ENCODE measurements at regions not wholly inside any gene's neighbourhood (a gene's known extent, or its start where the extent isn't known, plus 50 kb on each side); places are given as distances from the start of the nearest gene placed in this dataset.

- TF ChIP-seq CTCF (conservative IDR thresholded peaks at IDR 0.05; ENCODE audit: low read depth, low read length): no peak
- no peak for DNase-seq (ENCODE audit: low read depth)
- H3K4me3 ChIP-seq (ENCODE audit: low read depth, low read length): no peak overlapping the region
Observed at GRCh38 chr20:19096843-19097242, 115.6 kb upstream of the SLC24A3 start.

DNA sequence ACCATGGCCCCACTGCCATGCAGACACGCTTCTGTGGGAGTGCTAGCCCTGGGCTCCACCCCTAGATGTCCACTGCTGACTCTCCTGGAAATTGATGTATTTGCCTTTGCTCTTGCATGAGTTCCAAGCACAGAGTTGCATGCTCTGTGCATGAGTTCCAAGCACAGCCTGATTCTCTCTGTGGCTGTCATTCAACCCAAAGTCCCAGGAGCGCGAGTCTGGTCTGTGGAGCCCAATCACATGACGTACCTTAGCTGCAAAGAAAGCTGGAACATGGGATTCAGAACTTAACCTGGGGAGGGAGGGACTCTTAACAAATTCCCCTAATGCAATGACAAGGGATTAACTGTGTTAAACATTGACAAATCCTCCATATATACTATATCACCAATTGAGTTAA is 114.3 kb upstream of the SLC24A3 start:
- H3K4me3 ChIP-seq (ENCODE audit: low read depth, low read length): no peak overlapping the region
- TF ChIP-seq CTCF (conservative IDR thresholded peaks at IDR 0.05; ENCODE audit: low read depth, low read length): no peak
- DNase-seq (ENCODE audit: low read depth): no peak

- no peak overlapping the region for H3K4me3 ChIP-seq (ENCODE audit: low read depth, low read length)
- DNase-seq (ENCODE audit: low read depth): no peak
- no peak for TF ChIP-seq CTCF (conservative IDR thresholded peaks at IDR 0.05; ENCODE audit: low read depth, low read length)
Observed at GRCh38 chr20:19098806-19099578, 113.5 kb upstream of the SLC24A3 start.

GRCh38 chr20:19099596-19100545 is 112.6 kb upstream of the SLC24A3 start:
- TF ChIP-seq CTCF (conservative IDR thresholded peaks at IDR 0.05; ENCODE audit: low read depth, low read length): no peak
- no peak for DNase-seq (ENCODE audit: low read depth)

GRCh38 chr20:19100975-19101374 is 111.5 kb upstream of the SLC24A3 start:
- no peak for TF ChIP-seq CTCF (conservative IDR thresholded peaks at IDR 0.05; ENCODE audit: low read depth, low read length)
- DNase-seq (ENCODE audit: low read depth): no peak
- no peak overlapping the region for H3K4me3 ChIP-seq (ENCODE audit: low read depth, low read length)

More at GRCh38 chr20:19099596-19100545, 112.6 kb upstream of the SLC24A3 start:
- no peak overlapping the region for H3K4me3 ChIP-seq (ENCODE audit: low read depth, low read length)

GRCh38 chr20:19104186-19104585 is 108.3 kb upstream of the SLC24A3 start:
- no peak for DNase-seq (ENCODE audit: low read depth)
- TF ChIP-seq CTCF (conservative IDR thresholded peaks at IDR 0.05; ENCODE audit: low read depth, low read length): no peak
- H3K4me3 ChIP-seq (ENCODE audit: low read depth, low read length): no peak overlapping the region

Data from choroid plexus epithelial cell (primary cell).